Lower lobe of right lung (tissue), 2 donors: ENCODE measurements at regions not wholly inside any gene's neighbourhood (a gene's known extent, or its start where the extent isn't known, plus 50 kb on each side); places are given as distances from the start of the nearest gene placed in this dataset.

Source experiments
- ATAC-seq, 2 donors: fragments of 200-7000 bp; cut with Tn5 transposase; one replicate each; pipeline ENCODE4 v1.9.1; 2020 to 2022; ENCODE audit warnings: mild to moderate bottlenecking in 2 of 2, moderate library complexity in 2 of 2
- DNase-seq: peaks from one replicate; pipeline ENCODE4 v3.0.0-alpha.2; 2020
- H3K27ac ChIP-seq: fragments of 200-600 bp; one replicate; pipeline ENCODE4 v1.8.0; 2022
- H3K27me3 ChIP-seq: fragments of 200-600 bp; one replicate; pipeline ENCODE4 v1.8.0; 2022; ENCODE audit warnings: low read depth
- H3K36me3 ChIP-seq: fragments of 200-600 bp; one replicate; pipeline ENCODE4 v1.8.0; 2022; ENCODE audit warnings: mild to moderate bottlenecking
- H3K4me1 ChIP-seq: fragments of 200-600 bp; one replicate; pipeline ENCODE4 v1.8.0; 2022
- H3K4me3 ChIP-seq: fragments of 200-600 bp; one replicate; pipeline ENCODE4 v1.8.0; 2022; ENCODE audit warnings: mild to moderate bottlenecking
- H3K9me3 ChIP-seq: fragments of 200-600 bp; one replicate; pipeline ENCODE4 v1.8.0; 2022
- CTCF ChIP-seq: fragments of 200-600 bp; IDR thresholded peaks from one replicate; pipeline ENCODE4 v1.8.0; 2022; ENCODE audit warnings: antibody characterized with exemption, mild to moderate bottlenecking
- intact Hi-C: fragments of 100-400 bp; cut with DNase I; formaldehyde crosslinking; loops from one replicate; pipeline ENCODE4 v1.11.0; 2022
- donor health status: DM: no; HTN: yes; CAD: no; lungs with severe emphysema.

- no peaks in the 10 kb centered on the region for H3K27me3 ChIP-seq
- no peak overlapping the region for H3K27ac ChIP-seq
- H3K9me3 ChIP-seq = peaks cover 9% of the 10 kb centered on the region
- intact Hi-C loops = no loop called here
- TF ChIP-seq CTCF = no peak
- H3K36me3 ChIP-seq = no peaks in the 10 kb centered on the region
- no peak overlapping the region for H3K4me3 ChIP-seq
- H3K4me1 ChIP-seq = no peaks in the 10 kb centered on the region
- no peak for DNase-seq
- no peak for ATAC-seq
Observed at GRCh38 chr2:11057031-11057430, 98.2 kb upstream of the SLC66A3 start.

- H3K27me3 ChIP-seq = no peaks in the 10 kb centered on the region
- no peak overlapping the region for H3K4me3 ChIP-seq
- ATAC-seq = no peak
- no peak for TF ChIP-seq CTCF
- H3K36me3 ChIP-seq = no peaks in the 10 kb centered on the region
- DNase-seq = no peak
- no peak overlapping the region for H3K27ac ChIP-seq
- no peaks in the 10 kb centered on the region for H3K4me1 ChIP-seq
- intact Hi-C loops = no loop called here
- H3K9me3 ChIP-seq = peaks cover 9% of the 10 kb centered on the region
Observed at GRCh38 chr2:11058129-11058528, 97.1 kb upstream of the SLC66A3 start.

GRCh38 chr2:11060376-11061169 is 94.7 kb upstream of the SLC66A3 start:
- Histone ChIP-seq H3K4me3 (no peak overlapping the region), H3K27me3 (no peaks in the 10 kb centered on the region), H3K36me3 (no peaks in the 10 kb centered on the region), H3K4me1 (no peaks in the 10 kb centered on the region), H3K27ac (no peak overlapping the region), H3K9me3 (peaks cover 9% of the 10 kb centered on the region)
- intact Hi-C loops = no loop called here
- DNase-seq (no peak), ATAC-seq (no peak)
- no peak for TF ChIP-seq CTCF

- peaks cover under 1% of the 10 kb centered on the region for H3K9me3 ChIP-seq
- DNase-seq (no peak), ATAC-seq (no peak)
- TF ChIP-seq CTCF = no peak
- no peaks in the 10 kb centered on the region for H3K36me3 ChIP-seq
- no peak overlapping the region for H3K27ac ChIP-seq
- intact Hi-C loops = no loop called here
- no peaks in the 10 kb centered on the region for H3K4me1 ChIP-seq
- H3K4me3 ChIP-seq = no peak overlapping the region
- H3K27me3 ChIP-seq = no peaks in the 10 kb centered on the region
Observed at GRCh38 chr2:11065833-11066485, 89.3 kb upstream of the SLC66A3 start.

- ATAC-seq = no peak
Observed at GRCh38 chr2:11067221-11068078, 87.8 kb upstream of the SLC66A3 start.

More at GRCh38 chr2:11067221-11068078, 87.8 kb upstream of the SLC66A3 start:
- H3K4me1 ChIP-seq = no peaks in the 10 kb centered on the region
- no peak for DNase-seq
- no peaks in the 10 kb centered on the region for H3K36me3 ChIP-seq
- intact Hi-C loops = no loop called here
- no peak for TF ChIP-seq CTCF
- no peak overlapping the region for H3K27ac ChIP-seq
- H3K9me3 ChIP-seq = no peaks in the 10 kb centered on the region
- H3K27me3 ChIP-seq = peaks cover 4% of the 10 kb centered on the region
- no peak overlapping the region for H3K4me3 ChIP-seq
